DMS53 treated with DMSO at 0.1 percent for 48 hours (cell line): ENCODE measurements at regions not wholly inside any gene's neighbourhood (a gene's known extent, or its start where the extent isn't known, plus 50 kb on each side); places are given as distances from the start of the nearest gene placed in this dataset.

Experiments used
- DNase-seq: peaks from one replicate; lab custom pipeline; 2025; ENCODE audit not compliant: unreplicated experiment; lab: John Stamatoyannopoulos, UW

- no peak for DNase-seq
Observed at GRCh38 chr3:30290479-30290878, 315.9 kb upstream of the TGFBR2 start.

GRCh38 chr3:30292192-30292893 is 314.1 kb upstream of the TGFBR2 start:
- peak; percentile 16 for DNase-seq

GRCh38 chr3:30293621-30294240 is 312.7 kb upstream of the TGFBR2 start:
- DNase-seq = no peak

GRCh38 chr3:30294241-30294667 is 312.1 kb upstream of the TGFBR2 start:
- DNase-seq = no peak

GRCh38 chr3:30297112-30297511 is 309.3 kb upstream of the TGFBR2 start:
- no peak for DNase-seq

GRCh38 chr3:30299674-30300385 is 306.6 kb upstream of the TGFBR2 start:
- DNase-seq = no peak

GRCh38 chr3:30300809-30301208 is 305.6 kb upstream of the TGFBR2 start:
- no peak for DNase-seq

GRCh38 chr3:30302027-30302426 is 304.4 kb upstream of the TGFBR2 start:
- no peak for DNase-seq

- no peak for DNase-seq
Observed at GRCh38 chr3:30303770-30304169, 302.6 kb upstream of the TGFBR2 start.

- DNase-seq = no peak
Observed at GRCh38 chr3:30305021-30305420, 301.4 kb upstream of the TGFBR2 start.

GRCh38 chr3:30306896-30307295 is 299.5 kb upstream of the TGFBR2 start:
- DNase-seq = no peak

GRCh38 chr3:30307372-30307950 is 298.9 kb upstream of the TGFBR2 start:
- no peak for DNase-seq

GRCh38 chr3:30308131-30308530 is 298.3 kb upstream of the TGFBR2 start:
- no peak for DNase-seq

GRCh38 chr3:30309961-30310954 is 296.1 kb upstream of the TGFBR2 start:
- DNase-seq = no peak

- DNase-seq = no peak
Observed at GRCh38 chr3:30311781-30312180, 294.6 kb upstream of the TGFBR2 start.

GRCh38 chr3:30313840-30314239 is 292.6 kb upstream of the TGFBR2 start:
- no peak for DNase-seq

GRCh38 chr3:30314757-30315325 is 291.6 kb upstream of the TGFBR2 start:
- DNase-seq = no peak

GRCh38 chr3:30315447-30315846 is 291.0 kb upstream of the TGFBR2 start:
- no peak for DNase-seq

- no peak for DNase-seq
Observed at GRCh38 chr3:30317561-30317960, 288.8 kb upstream of the TGFBR2 start.

GRCh38 chr3:30318110-30318509 is 288.3 kb upstream of the TGFBR2 start:
- no peak for DNase-seq
